ENCODE measurements at regions not wholly inside any gene's neighbourhood (a gene's known extent, or its start where the extent isn't known, plus 50 kb on each side); places are given as distances from the start of the nearest gene placed in this dataset.

DNA sequence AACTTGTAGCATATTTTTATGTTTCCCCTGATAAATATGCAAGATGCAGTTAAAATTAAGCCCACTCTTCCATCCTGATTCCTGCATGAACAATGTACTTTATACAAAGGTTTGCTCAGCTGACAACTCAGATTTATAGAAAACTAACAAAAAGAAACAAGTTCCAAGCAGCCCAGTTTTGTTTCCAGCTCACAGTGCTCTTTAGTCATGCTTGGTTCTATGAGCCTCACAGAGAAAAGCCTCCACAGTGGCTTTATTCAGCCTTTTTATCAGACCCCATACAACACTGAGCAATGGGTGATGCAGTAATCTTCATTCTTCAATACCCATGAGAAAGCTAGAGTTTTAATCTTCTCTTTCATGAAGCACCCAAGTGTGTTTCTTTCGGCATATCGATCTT lies 329.6 kb downstream of the SLCO4C1 start:
- Histone ChIP-seq H2AFZ (no peak overlapping the region), H3K36me3 (ENCODE audit: insufficient read depth) (no peaks in the 10 kb centered on the region), H3K27ac (ENCODE audit: low read depth) (no peak overlapping the region), H3K4me1 (ENCODE audit: insufficient read depth) (no peaks in the 10 kb centered on the region), H3F3A (replicated peaks; ENCODE audit: low read depth) (no peaks in the 10 kb centered on the region), H3K27me3 (ENCODE audit: insufficient read depth) (no peaks in the 10 kb centered on the region), H3K4me2 (no peak overlapping the region), H3K79me2 (replicated peaks; ENCODE audit: insufficient read depth) (no peaks in the 10 kb centered on the region), H4K20me1 (replicated peaks; ENCODE audit: insufficient read depth) (no peaks in the 10 kb centered on the region), H3K4me3 (no peak overlapping the region), H3K9me2 (ENCODE audit: insufficient read depth) (no peaks in the 10 kb centered on the region)
- Mint-ChIP-seq H3K27ac (no peak overlapping the region), H3K36me3 (ENCODE audit: low read depth) (no peaks in the 10 kb centered on the region), H3K4me3 (no peak overlapping the region), H3K27me3 (ENCODE audit: insufficient read depth, low read depth, poor library complexity) (no peaks in the 10 kb centered on the region), H3K4me1 (no peaks in the 10 kb centered on the region; the same call in 2 of the 3 replicates), H3K9me3 (0 out of 3 replicates have a peak, but pooled peaks cover under 1% of the 10 kb centered on the region)
- TF ChIP-seq, protein P1, sequence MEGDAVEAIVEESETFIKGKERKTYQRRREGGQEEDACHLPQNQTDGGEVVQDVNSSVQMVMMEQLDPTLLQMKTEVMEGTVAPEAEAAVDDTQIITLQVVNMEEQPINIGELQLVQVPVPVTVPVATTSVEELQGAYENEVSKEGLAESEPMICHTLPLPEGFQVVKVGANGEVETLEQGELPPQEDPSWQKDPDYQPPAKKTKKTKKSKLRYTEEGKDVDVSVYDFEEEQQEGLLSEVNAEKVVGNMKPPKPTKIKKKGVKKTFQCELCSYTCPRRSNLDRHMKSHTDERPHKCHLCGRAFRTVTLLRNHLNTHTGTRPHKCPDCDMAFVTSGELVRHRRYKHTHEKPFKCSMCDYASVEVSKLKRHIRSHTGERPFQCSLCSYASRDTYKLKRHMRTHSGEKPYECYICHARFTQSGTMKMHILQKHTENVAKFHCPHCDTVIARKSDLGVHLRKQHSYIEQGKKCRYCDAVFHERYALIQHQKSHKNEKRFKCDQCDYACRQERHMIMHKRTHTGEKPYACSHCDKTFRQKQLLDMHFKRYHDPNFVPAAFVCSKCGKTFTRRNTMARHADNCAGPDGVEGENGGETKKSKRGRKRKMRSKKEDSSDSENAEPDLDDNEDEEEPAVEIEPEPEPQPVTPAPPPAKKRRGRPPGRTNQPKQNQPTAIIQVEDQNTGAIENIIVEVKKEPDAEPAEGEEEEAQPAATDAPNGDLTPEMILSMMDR (conservative IDR thresholded peaks at IDR 0.05; ENCODE audit: low read depth in 2 of 2): no peak
- TF ChIP-seq NANOG (IDR thresholded peaks at IDR 0.05; ENCODE audit: borderline replicate concordance): no peak
- TF ChIP-seq EZH2phosphoT487 (IDR thresholded peaks at IDR 0.05; ENCODE audit: unreplicated experiment): no peak
- TF ChIP-seq CREB1 (CRISPR knock-in tag; IDR thresholded peaks at IDR 0.05; ENCODE audit: low read depth): no peak
- ATAC-seq (no peak), DNase-seq (ENCODE audit: low spot score) (no peak)

DNA sequence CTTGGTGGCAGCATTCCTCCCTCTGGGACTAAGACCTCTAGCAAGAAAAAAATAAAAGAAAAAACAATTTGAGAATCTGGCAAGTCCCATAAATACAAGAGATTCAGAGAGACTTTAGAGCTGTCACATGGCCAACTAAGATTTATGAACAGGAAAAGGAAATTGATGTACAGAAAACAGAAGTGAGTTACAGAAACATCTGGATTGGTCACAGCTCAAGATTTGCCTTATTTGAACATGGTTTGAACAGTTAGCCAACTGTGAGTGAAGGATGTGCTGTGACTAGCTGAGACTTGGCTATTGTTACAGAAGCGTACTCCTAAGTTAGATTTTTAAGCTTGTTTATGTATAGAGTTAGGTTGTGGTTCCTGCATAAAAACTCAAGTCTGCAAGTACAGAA lies 340.2 kb downstream of the SLCO4C1 start:
- no peaks in the 10 kb centered on the region for H3K4me1 ChIP-seq (ENCODE audit: insufficient read depth)
- H3F3A ChIP-seq (replicated peaks; ENCODE audit: low read depth): no peaks in the 10 kb centered on the region
- no peaks in the 10 kb centered on the region for H4K20me1 ChIP-seq (replicated peaks; ENCODE audit: insufficient read depth)
- H2AFZ ChIP-seq: no peak overlapping the region
- H3K9me3 Mint-ChIP-seq: no peaks in the 10 kb centered on the region
- no peaks in the 10 kb centered on the region for H3K9me2 ChIP-seq (ENCODE audit: insufficient read depth)
- no peaks in the 10 kb centered on the region for H3K4me1 Mint-ChIP-seq
- no peaks in the 10 kb centered on the region for H3K36me3 Mint-ChIP-seq (ENCODE audit: low read depth)
- no peak overlapping the region for H3K4me3 ChIP-seq
- H3K27ac ChIP-seq (ENCODE audit: low read depth): no peak overlapping the region
- H3K36me3 ChIP-seq (ENCODE audit: insufficient read depth): no peaks in the 10 kb centered on the region
- DNase-seq (ENCODE audit: low spot score) (no peak), ATAC-seq (no peak)
- H3K27me3 Mint-ChIP-seq (ENCODE audit: insufficient read depth, low read depth, poor library complexity): no peaks in the 10 kb centered on the region
- H3K27me3 ChIP-seq (ENCODE audit: insufficient read depth): no peaks in the 10 kb centered on the region
- no peak overlapping the region for H3K4me3 Mint-ChIP-seq
- no peaks in the 10 kb centered on the region for H3K79me2 ChIP-seq (replicated peaks; ENCODE audit: insufficient read depth)
- H3K27ac Mint-ChIP-seq: no peak overlapping the region
- H3K4me2 ChIP-seq: no peak overlapping the region
- no peak for TF ChIP-seq ZNF331 (CRISPR knock-in tag; IDR thresholded peaks at IDR 0.05; ENCODE audit: low read depth)
- no peak for TF ChIP-seq EZH2 (IDR thresholded peaks at IDR 0.05; ENCODE audit: low read depth, unreplicated experiment)
- TF ChIP-seq, protein P2, sequence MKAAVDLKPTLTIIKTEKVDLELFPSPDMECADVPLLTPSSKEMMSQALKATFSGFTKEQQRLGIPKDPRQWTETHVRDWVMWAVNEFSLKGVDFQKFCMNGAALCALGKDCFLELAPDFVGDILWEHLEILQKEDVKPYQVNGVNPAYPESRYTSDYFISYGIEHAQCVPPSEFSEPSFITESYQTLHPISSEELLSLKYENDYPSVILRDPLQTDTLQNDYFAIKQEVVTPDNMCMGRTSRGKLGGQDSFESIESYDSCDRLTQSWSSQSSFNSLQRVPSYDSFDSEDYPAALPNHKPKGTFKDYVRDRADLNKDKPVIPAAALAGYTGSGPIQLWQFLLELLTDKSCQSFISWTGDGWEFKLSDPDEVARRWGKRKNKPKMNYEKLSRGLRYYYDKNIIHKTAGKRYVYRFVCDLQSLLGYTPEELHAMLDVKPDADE (IDR thresholded peaks at IDR 0.05): no peak
- TF ChIP-seq EZH2phosphoT487 (IDR thresholded peaks at IDR 0.05; ENCODE audit: unreplicated experiment): no peak
- no peak for TF ChIP-seq POLR2AphosphoS5 (IDR thresholded peaks at IDR 0.05; ENCODE audit: low read depth)
- no peak for TF ChIP-seq CREB1 (CRISPR knock-in tag; IDR thresholded peaks at IDR 0.05; ENCODE audit: low read depth)
- TF ChIP-seq STAT1 (IDR thresholded peaks at IDR 0.05; ENCODE audit: unreplicated experiment): no peak
- TF ChIP-seq, protein P3, sequence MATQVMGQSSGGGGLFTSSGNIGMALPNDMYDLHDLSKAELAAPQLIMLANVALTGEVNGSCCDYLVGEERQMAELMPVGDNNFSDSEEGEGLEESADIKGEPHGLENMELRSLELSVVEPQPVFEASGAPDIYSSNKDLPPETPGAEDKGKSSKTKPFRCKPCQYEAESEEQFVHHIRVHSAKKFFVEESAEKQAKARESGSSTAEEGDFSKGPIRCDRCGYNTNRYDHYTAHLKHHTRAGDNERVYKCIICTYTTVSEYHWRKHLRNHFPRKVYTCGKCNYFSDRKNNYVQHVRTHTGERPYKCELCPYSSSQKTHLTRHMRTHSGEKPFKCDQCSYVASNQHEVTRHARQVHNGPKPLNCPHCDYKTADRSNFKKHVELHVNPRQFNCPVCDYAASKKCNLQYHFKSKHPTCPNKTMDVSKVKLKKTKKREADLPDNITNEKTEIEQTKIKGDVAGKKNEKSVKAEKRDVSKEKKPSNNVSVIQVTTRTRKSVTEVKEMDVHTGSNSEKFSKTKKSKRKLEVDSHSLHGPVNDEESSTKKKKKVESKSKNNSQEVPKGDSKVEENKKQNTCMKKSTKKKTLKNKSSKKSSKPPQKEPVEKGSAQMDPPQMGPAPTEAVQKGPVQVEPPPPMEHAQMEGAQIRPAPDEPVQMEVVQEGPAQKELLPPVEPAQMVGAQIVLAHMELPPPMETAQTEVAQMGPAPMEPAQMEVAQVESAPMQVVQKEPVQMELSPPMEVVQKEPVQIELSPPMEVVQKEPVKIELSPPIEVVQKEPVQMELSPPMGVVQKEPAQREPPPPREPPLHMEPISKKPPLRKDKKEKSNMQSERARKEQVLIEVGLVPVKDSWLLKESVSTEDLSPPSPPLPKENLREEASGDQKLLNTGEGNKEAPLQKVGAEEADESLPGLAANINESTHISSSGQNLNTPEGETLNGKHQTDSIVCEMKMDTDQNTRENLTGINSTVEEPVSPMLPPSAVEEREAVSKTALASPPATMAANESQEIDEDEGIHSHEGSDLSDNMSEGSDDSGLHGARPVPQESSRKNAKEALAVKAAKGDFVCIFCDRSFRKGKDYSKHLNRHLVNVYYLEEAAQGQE (IDR thresholded peaks at IDR 0.05; ENCODE audit: unreplicated experiment): no peak
- TF ChIP-seq JUNB (IDR thresholded peaks at IDR 0.05; ENCODE audit: unreplicated experiment): no peak
- TF ChIP-seq ZNF114 (CRISPR knock-in tag; IDR thresholded peaks at IDR 0.05): no peak
- TF ChIP-seq, protein P1 (conservative IDR thresholded peaks at IDR 0.05; ENCODE audit: low read depth in 2 of 2): no peak
- TF ChIP-seq NANOG (IDR thresholded peaks at IDR 0.05; ENCODE audit: borderline replicate concordance): no peak
